HepG2 (cell line): ENCODE measurements at regions not wholly inside any gene's neighbourhood (a gene's known extent, or its start where the extent isn't known, plus 50 kb on each side); places are given as distances from the start of the nearest gene placed in this dataset.

Experiments
- ATAC-seq: fragments of 200-7000 bp; cut with Tn5 transposase; 3 replicates; pipeline ENCODE4 v1.9.1; 2020; ENCODE audit warnings: mild to moderate bottlenecking, moderate library complexity
- BruUV-seq: library from RNA; stranded (reverse); fragments of 400-500 nt; replicated peaks from 2 replicates; lab custom pipeline; 2021; lab: Mats Ljungman, UMichigan
- CTCF ChIA-PET: fragments of 300-600 bp; formaldehyde crosslinking; extraction: SDS; loops from one replicate; lab custom pipeline; 2021; ENCODE audit warnings: low total read pairs, inconsistent platforms, low intra/inter-chr PET ratio; lab: Yijun Ruan, JAX
- POLR2A ChIA-PET: fragments of 350-600 bp; sonication (Branson Sonifier 250); formaldehyde crosslinking; loops from one replicate; lab custom pipeline; 2020; ENCODE audit warnings: antibody characterized with exemption, inconsistent platforms; lab: Yijun Ruan, JAX
- DNase-seq: peaks from one replicate; pipeline ENCODE4 v3.0.0-alpha.2; 2015; ENCODE audit warnings: low spot score
- FAIRE-seq: peaks from 3 replicates; lab custom pipeline; 2011; peaks lifted over from hg19 to GRCh38; lab: Jason Lieb, UNC
- H2AFZ ChIP-seq: one replicate; pipeline ENCODE4 v1.6.1; 2011; ENCODE audit warnings: low read length, inconsistent platforms
- H3K27ac ChIP-seq: fragments of 300-600 bp; 3 replicates; pipeline ENCODE4 v1.8.0; 2011; ENCODE audit warnings: mixed run types, mild to moderate bottlenecking, mixed read lengths, low read length, inconsistent platforms; ENCODE audit not compliant: insufficient read depth; ENCODE audit errors: extremely low read length
- H3K27me3 ChIP-seq, 2 experiments: fragments of 200-600 bp in 1 of 2; 2 replicates in 1 of 2; 3 replicates in 1 of 2; pipeline versions ENCODE4 v1.6.0 to v1.8.0; 2011; ENCODE audit warnings: low read length in 2 of 2, mild to moderate bottlenecking in 2 of 2, moderate library complexity in 2 of 2, inconsistent platforms in 1 of 2; ENCODE audit not compliant: insufficient read depth in 2 of 2, control insufficient read depth in 1 of 2
- H3K36me3 ChIP-seq, 2 experiments: fragments of 200-600 bp in 1 of 2; replicated peaks in 1 of 2; 2 replicates in 1 of 2; 3 replicates in 1 of 2; pipeline versions ENCODE4 v1.5.1 to v1.8.0; 2011; ENCODE audit warnings: low read length in 2 of 2, inconsistent platforms in 1 of 2; ENCODE audit not compliant: insufficient read depth in 2 of 2, control insufficient read depth in 1 of 2
- H3K4me1 ChIP-seq: 2 replicates; pipeline ENCODE4 v1.5.1; 2012; ENCODE audit warnings: low read length, inconsistent platforms; ENCODE audit not compliant: insufficient read depth
- H3K4me2 ChIP-seq: 2 replicates; pipeline ENCODE4 v1.6.0; 2011; ENCODE audit warnings: low read depth, low read length, inconsistent platforms
- H3K4me3 ChIP-seq, 3 experiments: fragments of 200-600 bp in 1 of 3; sonication (generic), shearing (Covaris generic) in 1 of 3; replicated peaks in 1 of 3; 2 replicates each; pipeline ENCODE4 v1.5.1; 2011 to 2016; ENCODE audit warnings: low read length in 3 of 3, inconsistent platforms in 2 of 3, low read depth in 2 of 3, mild to moderate bottlenecking in 2 of 3, control low read depth in 1 of 3, mixed read lengths in 1 of 3; ENCODE audit not compliant: insufficient read depth in 1 of 3
- H3K79me2 ChIP-seq: one replicate; pipeline ENCODE4 v1.6.1; 2011; ENCODE audit warnings: low read length, inconsistent platforms; ENCODE audit not compliant: insufficient read depth
- H3K9ac ChIP-seq: 2 replicates; pipeline ENCODE4 v1.6.0; 2011; ENCODE audit warnings: mild to moderate bottlenecking, low read depth, low read length, inconsistent platforms; ENCODE audit not compliant: insufficient read depth
- H3K9me3 ChIP-seq: 2 replicates; pipeline ENCODE4 v1.5.1; 2012; ENCODE audit warnings: mild to moderate bottlenecking, low read length
- H4K20me1 ChIP-seq: 2 replicates; pipeline ENCODE4 v1.6.0; 2011; ENCODE audit warnings: inconsistent platforms, mild to moderate bottlenecking, low read length, moderate library complexity; ENCODE audit not compliant: insufficient read depth
- BHLHE40 ChIP-seq: IDR thresholded peaks from 2 replicates; pipeline ENCODE4 v1.6.1; 2011; ENCODE audit warnings: low read length, improper control_type of control experiment
- EP300 ChIP-seq, 3 experiments: sonication (generic) in 1 of 3; formaldehyde crosslinking in 1 of 3; IDR thresholded peaks; 2 replicates each; pipeline versions ENCODE4 v1.5.1 to v1.6.1; 2011 to 2020; ENCODE audit warnings: low read depth in 2 of 3, low read length in 2 of 3, borderline replicate concordance in 1 of 3, improper control_type of control experiment in 1 of 3, mild to moderate bottlenecking in 1 of 3, missing genetic modification reagents in 1 of 3, moderate library complexity in 1 of 3
- FOXO1 ChIP-seq: sonication (generic); formaldehyde crosslinking; IDR thresholded peaks from 2 replicates; pipeline ENCODE4 v1.4.0; 2020; ENCODE audit warnings: missing genetic modification reagents
- GRHL1 ChIP-seq: sonication (generic); formaldehyde crosslinking; conservative IDR thresholded peaks from 2 replicates; pipeline ENCODE4 v1.8.0; 2022; ENCODE audit warnings: missing genetic modification reagents
- HES4 ChIP-seq: sonication (generic); formaldehyde crosslinking; IDR thresholded peaks from 2 replicates; pipeline ENCODE4 v1.9.0; 2021; ENCODE audit warnings: mild to moderate bottlenecking, missing genetic modification reagents, borderline replicate concordance
- HMGA1 ChIP-seq: sonication (generic); formaldehyde crosslinking; conservative IDR thresholded peaks from 2 replicates; pipeline ENCODE4 v1.4.0; 2020; ENCODE audit warnings: missing genetic modification reagents
- IKZF4 ChIP-seq: sonication (generic); formaldehyde crosslinking; IDR thresholded peaks from 2 replicates; pipeline ENCODE4 v1.5.1; 2020; ENCODE audit warnings: borderline replicate concordance, mild to moderate bottlenecking, low read depth, missing genetic modification reagents; ENCODE audit errors: not compliant biosample characterization
- KLF13 ChIP-seq: sonication (generic); formaldehyde crosslinking; IDR thresholded peaks from 2 replicates; pipeline ENCODE4 v1.4.0; 2020; ENCODE audit warnings: mild to moderate bottlenecking, missing genetic modification reagents
- RARG ChIP-seq: sonication (generic); formaldehyde crosslinking; IDR thresholded peaks from 2 replicates; pipeline ENCODE4 v1.4.0; 2020; ENCODE audit warnings: low read depth, mild to moderate bottlenecking, missing genetic modification reagents
- RNF2 ChIP-seq: fragments of 450-650 bp; conservative IDR thresholded peaks from 2 replicates; pipeline ENCODE4 v1.6.1; 2016; ENCODE audit warnings: low read depth
- SRF ChIP-seq: IDR thresholded peaks from 2 replicates; pipeline ENCODE4 v1.6.1; 2011; ENCODE audit warnings: mild to moderate bottlenecking, low read depth, low read length, moderate library complexity
- ZFP36L1 ChIP-seq: sonication (generic); formaldehyde crosslinking; IDR thresholded peaks from 2 replicates; pipeline ENCODE4 v1.8.0; 2022; ENCODE audit warnings: mild to moderate bottlenecking, missing genetic modification reagents, moderate library complexity
- ZNF362 ChIP-seq: sonication (generic); formaldehyde crosslinking; IDR thresholded peaks from 2 replicates; pipeline ENCODE4 v1.4.0; 2020; ENCODE audit warnings: missing genetic modification reagents, mild to moderate bottlenecking, borderline replicate concordance
- WGBS: methylation state at CpG from one replicate; pipeline ENCODE4 v1.1.6; 2017; ENCODE audit warnings: low lambda C conversion rate; 5-methylcytosine and 5-hydroxymethylcytosine counted together
- in situ Hi-C: cut with HindIII; loops from 2 replicates; pipeline ENCODE4 v1.10.0; 2017; ENCODE audit warnings: low pct_unique_long_range_greater_than_20kb; ENCODE audit not compliant: extremely low pct_ligation_motif_present
- intact Hi-C: fragments of 100-400 bp; cut with micrococcal nuclease; formaldehyde crosslinking; loops from one replicate; pipeline ENCODE4 v1.10.0; 2022; ENCODE audit not compliant: unreplicated experiment

GRCh38 chr2:118227698-118228508, 139.6 kb downstream of the INSIG2 start:
- DNase-seq, result no peak
- H3K9ac ChIP-seq, result no peak overlapping the region
- no peaks in the 10 kb centered on the region for H3K79me2 ChIP-seq
- CTCF ChIA-PET, result no interaction called here
- no TSS peak for BruUV-seq
- H4K20me1 ChIP-seq, result peaks cover 2% of the 10 kb centered on the region; the same call in 1 of the 2 replicates
- H3K9me3 ChIP-seq, result no peaks in the 10 kb centered on the region
- H3K27ac ChIP-seq, result no peak overlapping the region
- no peaks in the 10 kb centered on the region for H3K36me3 ChIP-seq
- no peak for TF ChIP-seq HMGA1
- no peak for TF ChIP-seq ZFP36L1 (CRISPR knock-in tag)
- TF ChIP-seq SRF, result no peak
- TF ChIP-seq, all 625 proteins: peak for 0
- POLR2A ChIA-PET, result no interaction called here
- ATAC-seq (no peak), FAIRE-seq (no peak)
- 34% methylated on average over 6 of the region's 6 CpGs for WGBS
- Histone ChIP-seq H2AFZ (no peak overlapping the region), H3K4me3 (no peak overlapping the region), H3K4me1 (no peaks in the 10 kb centered on the region), H3K4me2 (no peak overlapping the region), H3K27me3 (peaks cover 2 to 17% of the 10 kb centered on the region in 2 experiments; a peak in 3 of 5 replicates)
- intact Hi-C loops, result loop anchor here (10.0 kb wide), 1 partner anchor 97 kb away; no protein-coding TSS in a partner anchor
- in situ Hi-C loops, result no loop called here

GRCh38 chr2:118225666-118226065, 137.4 kb downstream of the INSIG2 start:
- Histone ChIP-seq H3K79me2 (no peaks in the 10 kb centered on the region), H3K4me3 (no peak overlapping the region), H3K9ac (no peak overlapping the region), H3K36me3 (no peaks in the 10 kb centered on the region), H3K9me3 (no peaks in the 10 kb centered on the region), H3K4me1 (no peaks in the 10 kb centered on the region), H2AFZ (no peak overlapping the region), H3K27ac (no peak overlapping the region), H4K20me1 (peaks cover 5% of the 10 kb centered on the region; the same call in 1 of the 2 replicates), H3K4me2 (no peak overlapping the region), H3K27me3 (peaks cover 2 to 14% of the 10 kb centered on the region in 2 experiments; a peak in 3 of 5 replicates)
- FAIRE-seq (no peak), DNase-seq (no peak), ATAC-seq (no peak)
- ChIA-PET POLR2A (no interaction called here), CTCF (no interaction called here)
- intact Hi-C loops, result loop anchor here (10.0 kb wide), 1 partner anchor 99 kb away; no protein-coding TSS in a partner anchor
- no TSS peak for BruUV-seq
- WGBS, result 37% methylated on average over 9 of the region's 9 CpGs
- in situ Hi-C loops, result no loop called here
- TF ChIP-seq KLF13 (CRISPR knock-in tag) (no peak), ZNF362 (no peak), FOXO1 (CRISPR knock-in tag) (no peak), EP300 (IDR thresholded peaks at IDR 0.05; ENCODE audit: low read depth in 2 of 2, low read length in 2 of 2) (no peak), EP300 (CRISPR knock-in tag; IDR thresholded peaks at IDR 0.05; ENCODE audit: borderline replicate concordance) (no peak), RNF2 (no peak), HES4 (CRISPR knock-in tag) (no peak), IKZF4 (no peak), RARG (CRISPR knock-in tag) (no peak), GRHL1 (no peak), BHLHE40 (no peak)
